Cardiac muscle cell (in vitro differentiated cells and primary cell): ENCODE measurements at regions not wholly inside any gene's neighbourhood (a gene's known extent, or its start where the extent isn't known, plus 50 kb on each side); places are given as distances from the start of the nearest gene placed in this dataset.

ENCODE experiments used
- DNase-seq, 2 donors: peaks; one replicate each; pipeline versions ENCODE4 v3.0.0 to v3.0.0-alpha.2; 2010 to 2017; ENCODE audit warnings: low read depth in 1 of 2, low spot score in 1 of 2
- H3K27ac ChIP-seq: fragments of 200-600 bp; sonication (generic); 2 replicates; pipeline ENCODE4 v1.5.1; 2016
- H3K27me3 ChIP-seq: fragments of 200-600 bp; sonication (generic); 2 replicates; pipeline ENCODE4 v1.6.0; 2016; ENCODE audit warnings: control low read depth
- H3K36me3 ChIP-seq: fragments of 200-600 bp; sonication (generic); 2 replicates; pipeline ENCODE4 v1.5.1; 2016; ENCODE audit warnings: control low read depth
- H3K4me1 ChIP-seq: fragments of 200-600 bp; sonication (generic); 2 replicates; pipeline ENCODE4 v1.8.1; 2017; ENCODE audit warnings: low read depth, mild to moderate bottlenecking, mixed run types
- H3K4me3 ChIP-seq: fragments of 200-600 bp; sonication (generic); 2 replicates; pipeline ENCODE4 v1.5.1; 2016; ENCODE audit warnings: mild to moderate bottlenecking
- H3K9me3 ChIP-seq: fragments of 200-600 bp; sonication (generic); 2 replicates; pipeline ENCODE4 v1.5.1; 2017; ENCODE audit warnings: low read depth, mild to moderate bottlenecking, control low read depth
- TF ChIP-seq, protein P1 (sequence below): IDR thresholded peaks from 2 replicates; pipeline ENCODE4 v1.5.1; 2012; ENCODE audit warnings: low read depth, mild to moderate bottlenecking, low read length

GRCh38 chr14:104296388-104297312 is 158.3 kb downstream of the KIF26A start:
- no peaks in the 10 kb centered on the region for H3K9me3 ChIP-seq
- peak in 1 of 2 donors; percentile 12 for DNase-seq
- H3K4me1 ChIP-seq, result peaks cover 10% of the 10 kb centered on the region
- H3K27ac ChIP-seq, result no peak overlapping the region
- no peaks in the 10 kb centered on the region for H3K27me3 ChIP-seq
- no peaks in the 10 kb centered on the region for H3K36me3 ChIP-seq
- TF ChIP-seq, protein P1, sequence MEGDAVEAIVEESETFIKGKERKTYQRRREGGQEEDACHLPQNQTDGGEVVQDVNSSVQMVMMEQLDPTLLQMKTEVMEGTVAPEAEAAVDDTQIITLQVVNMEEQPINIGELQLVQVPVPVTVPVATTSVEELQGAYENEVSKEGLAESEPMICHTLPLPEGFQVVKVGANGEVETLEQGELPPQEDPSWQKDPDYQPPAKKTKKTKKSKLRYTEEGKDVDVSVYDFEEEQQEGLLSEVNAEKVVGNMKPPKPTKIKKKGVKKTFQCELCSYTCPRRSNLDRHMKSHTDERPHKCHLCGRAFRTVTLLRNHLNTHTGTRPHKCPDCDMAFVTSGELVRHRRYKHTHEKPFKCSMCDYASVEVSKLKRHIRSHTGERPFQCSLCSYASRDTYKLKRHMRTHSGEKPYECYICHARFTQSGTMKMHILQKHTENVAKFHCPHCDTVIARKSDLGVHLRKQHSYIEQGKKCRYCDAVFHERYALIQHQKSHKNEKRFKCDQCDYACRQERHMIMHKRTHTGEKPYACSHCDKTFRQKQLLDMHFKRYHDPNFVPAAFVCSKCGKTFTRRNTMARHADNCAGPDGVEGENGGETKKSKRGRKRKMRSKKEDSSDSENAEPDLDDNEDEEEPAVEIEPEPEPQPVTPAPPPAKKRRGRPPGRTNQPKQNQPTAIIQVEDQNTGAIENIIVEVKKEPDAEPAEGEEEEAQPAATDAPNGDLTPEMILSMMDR, result no peak
- H3K4me3 ChIP-seq, result no peak overlapping the region

GRCh38 chr14:104297313-104297704 is 158.9 kb downstream of the KIF26A start:
- no peaks in the 10 kb centered on the region for H3K9me3 ChIP-seq
- no peak overlapping the region for H3K4me3 ChIP-seq
- no peaks in the 10 kb centered on the region for H3K36me3 ChIP-seq
- H3K4me1 ChIP-seq, result peaks cover 4% of the 10 kb centered on the region
- H3K27ac ChIP-seq, result no peak overlapping the region
- no peaks in the 10 kb centered on the region for H3K27me3 ChIP-seq
- TF ChIP-seq, protein P1, result no peak
- no peak for DNase-seq

GRCh38 chr14:104297721-104298401 is 159.5 kb downstream of the KIF26A start:
- Histone ChIP-seq H3K4me3 (no peak overlapping the region), H3K9me3 (no peaks in the 10 kb centered on the region), H3K27me3 (no peaks in the 10 kb centered on the region), H3K4me1 (no peaks in the 10 kb centered on the region), H3K27ac (no peak overlapping the region), H3K36me3 (no peaks in the 10 kb centered on the region)
- DNase-seq, result no peak
- TF ChIP-seq, protein P1, result no peak

DNA sequence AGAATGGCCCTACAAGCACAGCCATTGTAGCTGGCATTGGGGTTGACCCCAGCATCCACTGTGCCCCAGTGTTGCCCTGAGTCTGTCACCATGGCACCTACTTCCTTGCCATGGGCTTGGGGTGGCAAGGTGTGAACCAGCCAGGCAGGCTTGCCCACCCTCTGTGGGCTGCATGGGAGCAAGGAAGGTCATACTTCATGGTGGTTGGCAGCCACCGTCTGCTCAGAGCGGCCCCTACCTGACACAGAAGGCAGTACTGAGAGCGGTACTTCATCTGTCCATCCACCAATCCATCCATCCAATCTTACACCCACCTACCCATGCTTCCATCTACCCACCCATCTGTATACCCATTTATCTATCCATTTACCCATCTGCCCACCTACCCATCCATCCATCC is 160.1 kb downstream of the KIF26A start:
- Histone ChIP-seq H3K4me3 (no peak overlapping the region), H3K4me1 (no peaks in the 10 kb centered on the region), H3K9me3 (no peaks in the 10 kb centered on the region), H3K36me3 (no peaks in the 10 kb centered on the region), H3K27me3 (no peaks in the 10 kb centered on the region), H3K27ac (no peak overlapping the region)
- no peak for DNase-seq
- TF ChIP-seq, protein P1, result no peak

- H3K9me3 ChIP-seq, result no peaks in the 10 kb centered on the region
- no peaks in the 10 kb centered on the region for H3K27me3 ChIP-seq
- no peaks in the 10 kb centered on the region for H3K4me1 ChIP-seq
- no peak overlapping the region for H3K27ac ChIP-seq
- H3K36me3 ChIP-seq, result no peaks in the 10 kb centered on the region
- TF ChIP-seq, protein P1, result no peak
- H3K4me3 ChIP-seq, result no peak overlapping the region
- no peak for DNase-seq
Observed at GRCh38 chr14:104299993-104300761, 161.8 kb downstream of the KIF26A start.
